HepG2 (cell line): ENCODE measurements at regions not wholly inside any gene's neighbourhood (a gene's known extent, or its start where the extent isn't known, plus 50 kb on each side); places are given as distances from the start of the nearest gene placed in this dataset.
A peak's percentile ranks its signal among the peaks of the same experiment; 100 is the strongest.

Experiments used
- ATAC-seq: fragments of 200-7000 bp; cut with Tn5 transposase; 3 replicates; pipeline ENCODE4 v1.9.1; 2020; ENCODE audit warnings: mild to moderate bottlenecking, moderate library complexity
- BruUV-seq: library from RNA; stranded (reverse); fragments of 400-500 nt; replicated peaks from 2 replicates; lab custom pipeline; 2021; lab: Mats Ljungman, UMichigan
- CTCF ChIA-PET: fragments of 300-600 bp; formaldehyde crosslinking; extraction: SDS; loops from one replicate; lab custom pipeline; 2021; ENCODE audit warnings: low total read pairs, inconsistent platforms, low intra/inter-chr PET ratio; lab: Yijun Ruan, JAX
- POLR2A ChIA-PET: fragments of 350-600 bp; sonication (Branson Sonifier 250); formaldehyde crosslinking; loops from one replicate; lab custom pipeline; 2020; ENCODE audit warnings: antibody characterized with exemption, inconsistent platforms; lab: Yijun Ruan, JAX
- DNase-seq: peaks from one replicate; pipeline ENCODE4 v3.0.0-alpha.2; 2015; ENCODE audit warnings: low spot score
- FAIRE-seq: peaks from 3 replicates; lab custom pipeline; 2011; peaks lifted over from hg19 to GRCh38; lab: Jason Lieb, UNC
- H2AFZ ChIP-seq: one replicate; pipeline ENCODE4 v1.6.1; 2011; ENCODE audit warnings: low read length, inconsistent platforms
- H3K27ac ChIP-seq: fragments of 300-600 bp; 3 replicates; pipeline ENCODE4 v1.8.0; 2011; ENCODE audit warnings: mixed run types, mild to moderate bottlenecking, mixed read lengths, low read length, inconsistent platforms; ENCODE audit not compliant: insufficient read depth; ENCODE audit errors: extremely low read length
- H3K27me3 ChIP-seq, 2 experiments: fragments of 200-600 bp in 1 of 2; 2 replicates in 1 of 2; 3 replicates in 1 of 2; pipeline versions ENCODE4 v1.6.0 to v1.8.0; 2011; ENCODE audit warnings: low read length in 2 of 2, mild to moderate bottlenecking in 2 of 2, moderate library complexity in 2 of 2, inconsistent platforms in 1 of 2; ENCODE audit not compliant: insufficient read depth in 2 of 2, control insufficient read depth in 1 of 2
- H3K36me3 ChIP-seq, 2 experiments: fragments of 200-600 bp in 1 of 2; replicated peaks in 1 of 2; 2 replicates in 1 of 2; 3 replicates in 1 of 2; pipeline versions ENCODE4 v1.5.1 to v1.8.0; 2011; ENCODE audit warnings: low read length in 2 of 2, inconsistent platforms in 1 of 2; ENCODE audit not compliant: insufficient read depth in 2 of 2, control insufficient read depth in 1 of 2
- H3K4me1 ChIP-seq: 2 replicates; pipeline ENCODE4 v1.5.1; 2012; ENCODE audit warnings: low read length, inconsistent platforms; ENCODE audit not compliant: insufficient read depth
- H3K4me2 ChIP-seq: 2 replicates; pipeline ENCODE4 v1.6.0; 2011; ENCODE audit warnings: low read depth, low read length, inconsistent platforms
- H3K4me3 ChIP-seq, 3 experiments: fragments of 200-600 bp in 1 of 3; sonication (generic), shearing (Covaris generic) in 1 of 3; replicated peaks in 1 of 3; 2 replicates each; pipeline ENCODE4 v1.5.1; 2011 to 2016; ENCODE audit warnings: low read length in 3 of 3, inconsistent platforms in 2 of 3, low read depth in 2 of 3, mild to moderate bottlenecking in 2 of 3, control low read depth in 1 of 3, mixed read lengths in 1 of 3; ENCODE audit not compliant: insufficient read depth in 1 of 3
- H3K79me2 ChIP-seq: one replicate; pipeline ENCODE4 v1.6.1; 2011; ENCODE audit warnings: low read length, inconsistent platforms; ENCODE audit not compliant: insufficient read depth
- H3K9ac ChIP-seq: 2 replicates; pipeline ENCODE4 v1.6.0; 2011; ENCODE audit warnings: mild to moderate bottlenecking, low read depth, low read length, inconsistent platforms; ENCODE audit not compliant: insufficient read depth
- H3K9me3 ChIP-seq: 2 replicates; pipeline ENCODE4 v1.5.1; 2012; ENCODE audit warnings: mild to moderate bottlenecking, low read length
- H4K20me1 ChIP-seq: 2 replicates; pipeline ENCODE4 v1.6.0; 2011; ENCODE audit warnings: inconsistent platforms, mild to moderate bottlenecking, low read length, moderate library complexity; ENCODE audit not compliant: insufficient read depth
- HDAC2 ChIP-seq: sonication (generic); formaldehyde crosslinking; IDR thresholded peaks from 2 replicates; pipeline ENCODE4 v1.4.0; 2020; ENCODE audit warnings: missing genetic modification reagents
- KLF16 ChIP-seq, 2 experiments: sonication (generic) in 1 of 2; formaldehyde crosslinking in 1 of 2; IDR thresholded peaks; 2 replicates each; pipeline versions ENCODE4 v1.6.1 to v1.8.0; 2016 to 2023; ENCODE audit warnings: missing genetic modification reagents in 2 of 2, missing compliant biosample characterization in 1 of 2
- KLF6 ChIP-seq: IDR thresholded peaks from 2 replicates; pipeline ENCODE4 v1.8.0; 2016; ENCODE audit warnings: missing biosample characterization, missing genetic modification reagents
- MAFF ChIP-seq: IDR thresholded peaks from 2 replicates; pipeline ENCODE4 v1.6.1; 2011; ENCODE audit warnings: low read depth, low read length, improper control_type of control experiment
- MAFK ChIP-seq, 2 experiments: IDR thresholded peaks in 1 of 2; conservative IDR thresholded peaks in 1 of 2; 2 replicates each; pipeline ENCODE4 v1.6.1; 2011; ENCODE audit warnings: improper control_type of control experiment in 2 of 2, low read length in 2 of 2
- MIXL1 ChIP-seq: IDR thresholded peaks from 2 replicates; pipeline ENCODE4 v1.6.1; 2016
- SIN3A ChIP-seq: IDR thresholded peaks from 2 replicates; pipeline ENCODE4 v1.6.1; 2011; ENCODE audit warnings: low read depth, mild to moderate bottlenecking, control low read depth, low read length, borderline replicate concordance
- SPEN ChIP-seq: sonication (generic); formaldehyde crosslinking; IDR thresholded peaks from 2 replicates; pipeline ENCODE4 v1.5.1; 2020; ENCODE audit warnings: low read depth, mild to moderate bottlenecking, missing genetic modification reagents
- TCF7 ChIP-seq: sonication (generic); IDR thresholded peaks from 2 replicates; pipeline ENCODE4 v1.6.1; 2016; ENCODE audit warnings: antibody characterized with exemption, low read depth
- WGBS: methylation state at CpG from one replicate; pipeline ENCODE4 v1.1.6; 2017; ENCODE audit warnings: low lambda C conversion rate; 5-methylcytosine and 5-hydroxymethylcytosine counted together
- in situ Hi-C: cut with HindIII; loops from 2 replicates; pipeline ENCODE4 v1.10.0; 2017; ENCODE audit warnings: low pct_unique_long_range_greater_than_20kb; ENCODE audit not compliant: extremely low pct_ligation_motif_present
- intact Hi-C: fragments of 100-400 bp; cut with micrococcal nuclease; formaldehyde crosslinking; loops from one replicate; pipeline ENCODE4 v1.10.0; 2022; ENCODE audit not compliant: unreplicated experiment
- TF ChIP-seq, protein P1 (sequence below): sonication (generic); formaldehyde crosslinking; conservative IDR thresholded peaks from 2 replicates; pipeline ENCODE4 v1.8.0; 2022; ENCODE audit warnings: mild to moderate bottlenecking, moderate library complexity, missing genetic modification reagents

DNA sequence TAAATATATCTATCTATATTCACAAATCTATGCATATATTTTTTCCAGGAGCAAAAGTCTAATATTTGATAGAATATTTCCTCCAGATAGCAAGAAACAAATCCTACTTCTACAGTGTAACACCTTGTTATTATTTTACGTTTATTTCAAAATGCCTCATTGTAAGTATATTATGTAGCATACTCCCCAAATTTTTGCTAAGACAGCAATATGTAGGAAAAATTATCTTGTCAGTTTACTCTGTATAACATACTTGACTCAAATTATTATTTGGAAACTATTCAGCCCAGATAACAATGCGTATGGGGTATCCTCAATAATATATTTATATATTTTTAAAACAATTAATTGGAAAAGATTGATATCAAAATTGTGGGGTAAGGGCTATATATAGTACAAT lies 313.2 kb downstream of the NR4A2 start:
- Histone ChIP-seq H4K20me1 (no peaks in the 10 kb centered on the region), H3K79me2 (no peaks in the 10 kb centered on the region), H3K9me3 (no peaks in the 10 kb centered on the region), H3K27ac (no peak overlapping the region), H3K4me2 (no peak overlapping the region), H3K36me3 (no peaks in the 10 kb centered on the region), H3K9ac (no peak overlapping the region), H3K27me3 (no peaks in the 10 kb centered on the region), H3K4me3 (no peak overlapping the region), H2AFZ (no peak overlapping the region), H3K4me1 (no peaks in the 10 kb centered on the region)
- intact Hi-C loops (no loop called here), in situ Hi-C loops (no loop called here)
- no peak for ATAC-seq
- TF ChIP-seq MAFK (conservative IDR thresholded peaks at IDR 0.05 in 1 of 2, IDR thresholded peaks at IDR 0.05 in 1 of 2; ENCODE audit: low read length in 2 of 2) = peak; percentile 70
- no peak for TF ChIP-seq TCF7
- no peak for TF ChIP-seq SPEN (CRISPR knock-in tag)
- TF ChIP-seq HDAC2 (CRISPR knock-in tag) = no peak
- TF ChIP-seq KLF6 = no peak
- peak; percentile 55; the same call in 1 of the 2 replicates for TF ChIP-seq MAFF
- TF ChIP-seq, protein P1, sequence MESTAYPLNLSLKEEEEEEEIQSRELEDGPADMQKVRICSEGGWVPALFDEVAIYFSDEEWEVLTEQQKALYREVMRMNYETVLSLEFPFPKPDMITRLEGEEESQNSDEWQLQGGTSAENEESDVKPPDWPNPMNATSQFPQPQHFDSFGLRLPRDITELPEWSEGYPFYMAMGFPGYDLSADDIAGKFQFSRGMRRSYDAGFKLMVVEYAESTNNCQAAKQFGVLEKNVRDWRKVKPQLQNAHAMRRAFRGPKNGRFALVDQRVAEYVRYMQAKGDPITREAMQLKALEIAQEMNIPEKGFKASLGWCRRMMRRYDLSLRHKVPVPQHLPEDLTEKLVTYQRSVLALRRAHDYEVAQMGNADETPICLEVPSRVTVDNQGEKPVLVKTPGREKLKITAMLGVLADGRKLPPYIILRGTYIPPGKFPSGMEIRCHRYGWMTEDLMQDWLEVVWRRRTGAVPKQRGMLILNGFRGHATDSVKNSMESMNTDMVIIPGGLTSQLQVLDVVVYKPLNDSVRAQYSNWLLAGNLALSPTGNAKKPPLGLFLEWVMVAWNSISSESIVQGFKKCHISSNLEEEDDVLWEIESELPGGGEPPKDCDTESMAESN (CRISPR knock-in tag) = no peak
- no peak for TF ChIP-seq SIN3A
- no peak for TF ChIP-seq MIXL1
- TF ChIP-seq KLF16 (CRISPR knock-in tag; IDR thresholded peaks at IDR 0.05) = no peak
- ChIA-PET CTCF (no interaction called here), POLR2A (no interaction called here)
- no peak for FAIRE-seq
- no peak for DNase-seq
- 37% methylated on average over 2 of the region's 2 CpGs for WGBS
- BruUV-seq = no TSS peak
